ENCODE measurements at regions not wholly inside any gene's neighbourhood (a gene's known extent, or its start where the extent isn't known, plus 50 kb on each side); places are given as distances from the start of the nearest gene placed in this dataset.

- TF ChIP-seq ZBTB26 (tag by site-specific recombination; optimal IDR thresholded peaks at IDR 0.05) (no peak), ZNF16 (tag by site-specific recombination; IDR thresholded peaks at IDR 0.05; ENCODE audit: low read depth) (no peak)
Observed at GRCh38 chr13:73779881-73780280, 354.3 kb downstream of the KLF12 start (continued).

GRCh38 chr13:73778242-73778864 is 355.9 kb downstream of the KLF12 start:
- H3K4me1 ChIP-seq (ENCODE audit: control insufficient read depth, insufficient read depth, low read length) = no peaks in the 10 kb centered on the region
- TF ChIP-seq ZNF560 (tag by site-specific recombination; IDR thresholded peaks at IDR 0.05; ENCODE audit: borderline replicate concordance) (no peak), ZSCAN5A (tag by site-specific recombination; IDR thresholded peaks at IDR 0.05) (no peak), ZNF530 (tag by site-specific recombination; IDR thresholded peaks at IDR 0.05; ENCODE audit: low read depth) (no peak), PRDM10 (tag by site-specific recombination; IDR thresholded peaks at IDR 0.05) (no peak), ZNF202 (tag by site-specific recombination; IDR thresholded peaks at IDR 0.05; ENCODE audit: borderline replicate concordance) (no peak), ZNF248 (tag by site-specific recombination; IDR thresholded peaks at IDR 0.05) (no peak), ZNF175 (tag by site-specific recombination; IDR thresholded peaks at IDR 0.05) (no peak), PBX3 (CRISPR knock-in tag; IDR thresholded peaks at IDR 0.05) (no peak), ZNF16 (tag by site-specific recombination; IDR thresholded peaks at IDR 0.05; ENCODE audit: low read depth) (no peak), ZNF544 (tag by site-specific recombination; IDR thresholded peaks at IDR 0.05) (no peak), SP7 (tag by site-specific recombination; IDR thresholded peaks at IDR 0.05) (no peak), HOXD13 (CRISPR knock-in tag; IDR thresholded peaks at IDR 0.05; ENCODE audit: borderline replicate concordance) (no peak), ZNF280D (tag by site-specific recombination; IDR thresholded peaks at IDR 0.05) (no peak), ZNF394 (tag by site-specific recombination; IDR thresholded peaks at IDR 0.05; ENCODE audit: borderline replicate concordance) (no peak), ZSCAN4 (tag by site-specific recombination; IDR thresholded peaks at IDR 0.05) (no peak), TSHZ1 (tag by site-specific recombination; IDR thresholded peaks at IDR 0.05; ENCODE audit: borderline replicate concordance) (no peak), ZNF174 (tag by site-specific recombination; IDR thresholded peaks at IDR 0.05) (no peak), SP2 (tag by site-specific recombination; IDR thresholded peaks at IDR 0.05) (no peak)
- H3K27ac ChIP-seq (ENCODE audit: extremely low read depth, low read depth, low read length) = no peak overlapping the region
- no peak overlapping the region for H3K4me3 ChIP-seq (ENCODE audit: low read depth, low read length)
- POLR2A ChIA-PET = interaction anchor here (0.7 kb wide), 1 partner anchor 854 kb away, joined by 3 read pairs; no protein-coding TSS in a partner anchor
- CTCF ChIA-PET = no interaction called here
- no peaks in the 10 kb centered on the region for H3K9me3 ChIP-seq (ENCODE audit: control insufficient read depth, insufficient read depth, low read depth, low read length)
- H3K36me3 ChIP-seq (ENCODE audit: control insufficient read depth in 2 of 2, insufficient read depth in 1 of 2, low read length in 2 of 2) = no peaks in the 10 kb centered on the region

Data from HEK293 (cell line).